Adrenal gland (tissue), 5 donors: ENCODE measurements at regions not wholly inside any gene's neighbourhood (a gene's known extent, or its start where the extent isn't known, plus 50 kb on each side); places are given as distances from the start of the nearest gene placed in this dataset.

Source experiments
- CTCF ChIP-seq, 6 experiments: fragments of 450-650 bp in 4 of 6; fragments of 200-600 bp in 2 of 6; sonication (generic) in 1 of 6; IDR thresholded peaks; 1 replicate in 5 of 6; 2 replicates in 1 of 6; pipeline versions ENCODE4 v1.5.1 to v1.8.0; 2016 to 2021; ENCODE audit warnings: antibody characterized with exemption in 6 of 6, mild to moderate bottlenecking in 2 of 6, moderate library complexity in 1 of 6
- POLR2A ChIP-seq, 2 donors: fragments of 450-650 bp; IDR thresholded peaks; one replicate each; pipeline ENCODE4 v1.6.1; 2017; ENCODE audit warnings: antibody characterized with exemption in 2 of 2, mild to moderate bottlenecking in 2 of 2, moderate library complexity in 1 of 2
- donor health status: DM: no; HTN: no; CAD: no.

- TF ChIP-seq POLR2A (IDR thresholded peaks at IDR 0.05) (no peak), CTCF (IDR thresholded peaks at IDR 0.05) (no peak)
These were observed 90.0 kb downstream of the FAM43A start for GRCh38 chr3:194775731-194776130.
